ENCODE measurements at regions not wholly inside any gene's neighbourhood (a gene's known extent, or its start where the extent isn't known, plus 50 kb on each side); places are given as distances from the start of the nearest gene placed in this dataset.

DNA sequence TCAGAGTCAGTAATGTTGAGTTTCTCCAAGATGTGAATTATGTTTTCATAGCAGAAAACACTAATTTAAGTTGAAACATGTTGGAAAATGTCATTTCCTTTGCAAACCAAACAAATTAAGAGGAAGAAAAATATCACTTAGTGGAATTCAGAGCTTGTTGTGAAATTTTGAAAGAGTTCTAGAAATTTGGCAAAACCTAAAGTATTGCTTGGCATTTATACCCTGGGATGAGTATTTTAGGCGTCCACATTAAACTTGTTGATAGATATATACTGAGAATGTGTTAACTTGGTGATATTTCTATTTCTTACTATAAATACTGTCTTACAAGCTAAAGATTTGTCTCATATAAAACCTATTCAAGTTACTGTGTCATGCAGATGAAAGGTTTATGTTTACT lies 335.2 kb downstream of the NSUN3 start:
- H3K4me2 ChIP-seq = no peak overlapping the region
- H3K79me2 ChIP-seq (ENCODE audit: low read depth) = no peaks in the 10 kb centered on the region
- H3K4me3 Mint-ChIP-seq = no peak overlapping the region
- H3K27me3 Mint-ChIP-seq (ENCODE audit: insufficient read depth, low read depth) = no peaks in the 10 kb centered on the region
- H3K36me3 ChIP-seq = no peaks in the 10 kb centered on the region
- no peak overlapping the region for H3K27ac Mint-ChIP-seq
- H3K9me3 Mint-ChIP-seq = no peaks in the 10 kb centered on the region
- no peak overlapping the region for H3K27ac ChIP-seq
- H3K4me1 Mint-ChIP-seq = peaks cover 5% of the 10 kb centered on the region
- no peak for DNase-seq (ENCODE audit: low spot score)
- H4K20me1 ChIP-seq (ENCODE audit: low read depth) = no peaks in the 10 kb centered on the region
- no peaks in the 10 kb centered on the region for H3K4me1 ChIP-seq
- no peak for TF ChIP-seq EZH2phosphoT487 (IDR thresholded peaks at IDR 0.05)
- TF ChIP-seq EZH2 (IDR thresholded peaks at IDR 0.05) = no peak
- TF ChIP-seq, protein P1, sequence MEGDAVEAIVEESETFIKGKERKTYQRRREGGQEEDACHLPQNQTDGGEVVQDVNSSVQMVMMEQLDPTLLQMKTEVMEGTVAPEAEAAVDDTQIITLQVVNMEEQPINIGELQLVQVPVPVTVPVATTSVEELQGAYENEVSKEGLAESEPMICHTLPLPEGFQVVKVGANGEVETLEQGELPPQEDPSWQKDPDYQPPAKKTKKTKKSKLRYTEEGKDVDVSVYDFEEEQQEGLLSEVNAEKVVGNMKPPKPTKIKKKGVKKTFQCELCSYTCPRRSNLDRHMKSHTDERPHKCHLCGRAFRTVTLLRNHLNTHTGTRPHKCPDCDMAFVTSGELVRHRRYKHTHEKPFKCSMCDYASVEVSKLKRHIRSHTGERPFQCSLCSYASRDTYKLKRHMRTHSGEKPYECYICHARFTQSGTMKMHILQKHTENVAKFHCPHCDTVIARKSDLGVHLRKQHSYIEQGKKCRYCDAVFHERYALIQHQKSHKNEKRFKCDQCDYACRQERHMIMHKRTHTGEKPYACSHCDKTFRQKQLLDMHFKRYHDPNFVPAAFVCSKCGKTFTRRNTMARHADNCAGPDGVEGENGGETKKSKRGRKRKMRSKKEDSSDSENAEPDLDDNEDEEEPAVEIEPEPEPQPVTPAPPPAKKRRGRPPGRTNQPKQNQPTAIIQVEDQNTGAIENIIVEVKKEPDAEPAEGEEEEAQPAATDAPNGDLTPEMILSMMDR (IDR thresholded peaks at IDR 0.05) = no peak
- H3K9ac ChIP-seq = no peak overlapping the region
- H3K36me3 Mint-ChIP-seq = no peaks in the 10 kb centered on the region
- no peaks in the 10 kb centered on the region for H3K9me3 ChIP-seq (ENCODE audit: low read depth)
- no peak overlapping the region for H3K4me3 ChIP-seq
- H3F3A ChIP-seq (ENCODE audit: low read depth) = no peaks in the 10 kb centered on the region
- H3K27me3 ChIP-seq = no peaks in the 10 kb centered on the region
- no peak overlapping the region for H2AFZ ChIP-seq (replicated peaks)

DNA sequence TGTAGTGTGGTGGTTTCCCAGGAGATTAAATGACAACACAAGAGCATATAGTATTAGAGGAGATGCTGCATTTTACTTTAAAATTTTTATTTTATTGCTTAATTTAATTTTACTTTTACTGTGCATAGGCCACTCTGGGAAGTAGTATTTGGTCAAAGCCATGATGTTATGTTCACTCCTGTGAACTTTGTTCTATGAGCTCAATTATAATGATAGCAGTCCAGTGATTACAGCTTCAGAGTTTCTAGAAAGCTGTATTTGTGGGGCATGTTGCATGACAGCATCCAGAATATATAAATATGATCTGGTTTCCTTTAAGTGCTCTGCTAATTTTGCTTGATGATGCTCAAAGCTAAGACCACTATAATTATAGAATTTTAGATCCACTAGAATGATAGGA lies 338.6 kb downstream of the NSUN3 start:
- H3K9me3 Mint-ChIP-seq = no peaks in the 10 kb centered on the region
- H3K4me3 Mint-ChIP-seq = no peak overlapping the region
- peaks cover 2% of the 10 kb centered on the region for H3K4me1 Mint-ChIP-seq
- no peak overlapping the region for H3K4me3 ChIP-seq
- no peaks in the 10 kb centered on the region for H3K36me3 ChIP-seq
- no peak overlapping the region for H2AFZ ChIP-seq (replicated peaks)
- TF ChIP-seq EZH2phosphoT487 (IDR thresholded peaks at IDR 0.05) (no peak), EZH2 (IDR thresholded peaks at IDR 0.05) (no peak)
- TF ChIP-seq, protein P1 (IDR thresholded peaks at IDR 0.05) = no peak
- H4K20me1 ChIP-seq (ENCODE audit: low read depth) = no peaks in the 10 kb centered on the region
- H3K27me3 Mint-ChIP-seq (ENCODE audit: insufficient read depth, low read depth) = no peaks in the 10 kb centered on the region
- no peak overlapping the region for H3K27ac Mint-ChIP-seq
- no peaks in the 10 kb centered on the region for H3F3A ChIP-seq (ENCODE audit: low read depth)
- H3K27ac ChIP-seq = no peak overlapping the region
- no peak overlapping the region for H3K9ac ChIP-seq
- DNase-seq (ENCODE audit: low spot score) = no peak
- H3K79me2 ChIP-seq (ENCODE audit: low read depth) = no peaks in the 10 kb centered on the region
- no peaks in the 10 kb centered on the region for H3K27me3 ChIP-seq
- H3K4me1 ChIP-seq = peaks cover 2% of the 10 kb centered on the region
- no peaks in the 10 kb centered on the region for H3K9me3 ChIP-seq (ENCODE audit: low read depth)
- no peaks in the 10 kb centered on the region for H3K36me3 Mint-ChIP-seq
- no peak overlapping the region for H3K4me2 ChIP-seq

DNA sequence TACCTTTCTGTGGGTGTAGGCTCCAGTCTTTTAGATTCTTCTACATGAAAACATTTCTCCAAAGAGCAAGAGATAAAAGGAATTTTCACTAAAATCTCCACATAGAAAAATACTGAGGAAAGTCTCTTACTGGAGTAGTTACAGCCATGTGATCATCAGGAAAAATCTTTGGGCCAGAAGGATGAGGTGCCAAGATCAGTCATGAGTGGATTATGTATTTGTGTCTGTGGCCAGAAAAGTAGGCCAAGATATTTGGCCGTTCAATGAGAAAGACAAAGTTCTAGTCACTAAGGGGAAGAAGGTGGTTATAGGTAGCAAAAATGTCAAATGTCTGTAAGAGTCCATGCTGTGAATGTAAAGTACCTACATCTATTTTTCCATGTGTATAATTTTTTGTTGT lies 339.3 kb downstream of the NSUN3 start:
- H3K4me2 ChIP-seq = no peak overlapping the region
- H4K20me1 ChIP-seq (ENCODE audit: low read depth) = no peaks in the 10 kb centered on the region
- H3K27ac ChIP-seq = no peak overlapping the region
- no peak overlapping the region for H2AFZ ChIP-seq (replicated peaks)
- no peaks in the 10 kb centered on the region for H3K79me2 ChIP-seq (ENCODE audit: low read depth)
- DNase-seq (ENCODE audit: low spot score) = no peak
- Mint-ChIP-seq H3K9me3 (no peaks in the 10 kb centered on the region), H3K36me3 (no peaks in the 10 kb centered on the region), H3K4me3 (no peak overlapping the region), H3K4me1 (peaks cover 7% of the 10 kb centered on the region), H3K27me3 (ENCODE audit: insufficient read depth, low read depth) (no peaks in the 10 kb centered on the region), H3K27ac (no peak overlapping the region)
- no peak overlapping the region for H3K4me3 ChIP-seq
- H3K27me3 ChIP-seq = no peaks in the 10 kb centered on the region
- no peak overlapping the region for H3K9ac ChIP-seq
- H3K9me3 ChIP-seq (ENCODE audit: low read depth) = no peaks in the 10 kb centered on the region
- no peaks in the 10 kb centered on the region for H3F3A ChIP-seq (ENCODE audit: low read depth)
- H3K4me1 ChIP-seq = peaks cover 8% of the 10 kb centered on the region
- no peaks in the 10 kb centered on the region for H3K36me3 ChIP-seq
- TF ChIP-seq, protein P1 (IDR thresholded peaks at IDR 0.05) = no peak
- TF ChIP-seq EZH2 (IDR thresholded peaks at IDR 0.05) = no peak
- no peak for TF ChIP-seq EZH2phosphoT487 (IDR thresholded peaks at IDR 0.05)

All from neural progenitor cell (in vitro differentiated cells).